Activated CD8-positive, alpha-beta memory T cell treated with anti-CD3 and anti-CD28 coated beads, Interleukin-2, amount 50 U/mL, for 48 hours (primary cell): ENCODE measurements at regions not wholly inside any gene's neighbourhood (a gene's known extent, or its start where the extent isn't known, plus 50 kb on each side); places are given as distances from the start of the nearest gene placed in this dataset.

Experiments used
- DNase-seq: peaks from one replicate; pipeline ENCODE4 v3.0.0-alpha.2; 2020

DNA sequence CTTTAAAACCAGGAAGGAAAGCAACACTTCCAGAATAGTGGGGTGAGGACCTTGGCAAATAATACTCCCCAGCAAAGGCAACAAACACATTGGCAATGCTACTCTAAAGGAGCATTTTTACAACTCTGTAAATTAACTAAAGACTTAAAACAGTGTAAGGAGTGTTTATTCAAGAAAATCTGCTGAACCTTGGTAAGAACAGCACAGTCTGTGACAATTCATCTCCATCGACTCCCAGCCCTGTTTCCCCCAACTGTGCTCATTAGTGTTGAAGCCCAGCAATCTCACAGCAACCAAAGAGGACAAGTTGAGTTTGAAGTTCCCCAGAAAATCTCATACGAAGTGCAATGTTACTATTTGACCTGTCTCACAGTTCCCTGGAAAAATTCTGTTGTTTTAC, 884.9 kb downstream of the C6orf118 start:
- no peak for DNase-seq

- no peak for DNase-seq
These were observed 890.3 kb downstream of the C6orf118 start for GRCh38 chr6:164419099-164419498.

DNA sequence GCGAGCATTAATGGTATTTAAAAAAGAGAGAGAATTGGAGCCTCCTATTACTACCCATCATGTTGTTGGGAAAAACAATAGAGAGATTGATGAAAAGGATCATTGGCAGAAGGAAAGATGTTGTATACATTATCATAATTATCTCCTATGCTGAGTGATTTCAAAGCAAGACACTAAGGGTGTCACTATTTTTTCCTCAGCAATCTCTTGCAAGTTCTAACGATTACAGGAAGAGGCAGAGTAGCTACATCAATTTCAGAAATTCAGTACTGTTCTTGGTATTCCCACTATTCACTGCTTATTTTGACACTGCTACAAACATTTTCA, 891.2 kb downstream of the C6orf118 start:
- DNase-seq = no peak

DNA sequence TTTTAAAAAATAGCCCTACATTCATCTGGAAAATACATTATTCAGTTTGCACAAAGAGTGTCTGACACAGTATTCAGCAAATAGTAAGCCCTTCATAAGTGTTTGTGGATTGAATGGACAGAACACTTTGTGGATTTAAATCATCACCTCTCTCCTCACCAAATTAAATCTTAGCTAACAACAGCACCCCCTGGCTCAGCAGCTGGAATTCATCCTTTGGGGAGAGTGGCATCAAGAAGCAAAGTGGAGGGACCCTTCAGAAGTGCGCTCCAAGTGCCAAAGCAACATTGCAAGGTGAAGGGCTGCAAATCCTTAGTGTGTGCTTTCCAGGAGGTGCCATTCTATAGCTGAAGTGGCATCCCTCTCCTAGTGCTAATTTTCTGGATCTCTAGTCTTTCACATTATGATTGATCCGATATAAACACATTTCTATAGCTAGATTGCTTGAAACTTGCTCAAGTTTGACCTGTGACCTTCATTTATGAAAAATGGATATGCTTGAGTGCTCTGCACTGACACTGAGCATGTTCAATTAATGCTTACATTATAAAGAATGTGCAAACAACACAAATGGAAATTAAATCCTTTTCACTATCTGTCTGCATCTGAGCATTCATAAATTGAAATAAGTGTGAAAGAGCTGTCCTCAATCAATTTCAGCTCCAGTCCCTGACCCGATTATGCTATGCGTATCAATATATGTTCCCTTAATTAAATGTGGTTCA, 891.7 kb downstream of the C6orf118 start:
- no peak for DNase-seq

- no peak for DNase-seq
These were observed 893.4 kb downstream of the C6orf118 start for GRCh38 chr6:164415832-164416563.

DNA sequence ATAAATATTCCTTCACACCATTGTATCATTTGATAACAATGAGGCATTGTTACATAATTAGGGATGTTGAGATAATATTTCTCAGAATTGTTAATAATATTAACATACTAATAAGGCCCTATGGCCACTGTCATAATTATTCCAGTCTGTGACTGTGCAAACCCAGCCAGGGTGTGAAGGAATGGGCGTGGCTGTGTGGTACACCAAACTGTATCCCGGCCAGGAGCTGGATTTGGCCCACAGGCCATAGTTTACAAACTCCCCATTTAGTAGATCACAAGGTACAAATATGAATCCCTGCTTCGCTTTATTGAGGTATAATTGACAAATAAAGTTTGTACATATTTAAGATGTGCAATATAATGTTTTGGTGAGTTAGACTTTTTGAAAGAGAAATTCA, 894.7 kb downstream of the C6orf118 start:
- no peak for DNase-seq

DNA sequence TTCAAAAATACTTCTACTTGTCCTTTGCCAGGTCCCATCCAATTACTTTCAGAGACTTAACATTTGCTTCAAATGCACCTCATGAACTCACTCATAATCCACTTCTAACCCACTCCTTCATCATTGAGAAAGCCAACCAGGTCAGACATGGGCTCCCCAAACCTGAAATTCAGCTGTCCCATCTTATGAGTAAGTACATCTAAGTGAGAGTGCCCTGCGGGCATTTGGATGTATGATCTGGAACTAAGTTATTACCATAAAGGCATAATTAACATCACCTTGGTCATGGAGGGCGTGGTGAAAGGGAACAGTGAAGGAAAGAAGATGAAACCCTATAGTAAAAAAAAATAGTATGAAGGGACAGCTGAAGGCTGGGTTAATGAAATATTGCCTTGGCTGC, 896.8 kb downstream of the C6orf118 start:
- no peak for DNase-seq

DNA sequence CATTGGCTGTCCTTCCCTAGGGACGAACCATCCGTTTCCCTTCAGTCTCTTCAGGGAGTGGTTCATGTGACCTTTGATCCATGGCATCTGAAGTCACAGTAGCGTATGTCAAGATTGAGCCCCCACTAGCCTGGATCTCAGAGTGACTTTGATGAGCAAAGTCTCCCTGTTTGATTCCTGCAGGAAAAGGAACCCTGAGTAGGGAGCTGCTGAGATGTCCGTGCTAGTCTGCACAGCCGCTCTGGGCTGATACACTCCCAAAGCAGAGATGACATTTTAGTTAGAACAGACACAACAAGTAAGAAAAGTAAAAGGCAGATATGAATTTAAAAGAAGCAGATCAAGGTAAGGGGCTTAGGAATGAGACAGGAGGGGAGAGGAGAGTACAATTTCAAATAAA, 899.4 kb downstream of the C6orf118 start:
- no peak for DNase-seq

- no peak for DNase-seq
These were observed 899.9 kb downstream of the C6orf118 start for GRCh38 chr6:164409309-164410009.

DNA sequence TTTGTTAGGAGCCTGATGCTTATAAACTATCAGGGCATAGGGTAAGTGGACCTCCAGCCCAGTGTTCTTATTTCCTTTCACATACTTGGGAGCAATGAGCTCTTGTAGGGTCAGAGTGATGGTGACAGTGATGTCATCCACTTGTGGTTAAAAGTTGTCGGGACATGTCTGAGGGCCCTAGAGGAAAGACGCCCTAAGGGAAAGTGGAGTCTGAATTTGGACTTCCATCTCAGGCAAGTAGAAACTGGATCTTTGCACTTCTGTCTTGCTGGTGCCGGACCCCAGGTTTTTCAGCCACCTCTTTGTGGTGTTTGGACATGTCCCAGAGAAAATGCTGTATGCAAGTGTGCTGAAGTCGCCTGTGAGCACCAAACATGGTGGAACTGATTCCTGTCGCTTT, 900.5 kb downstream of the C6orf118 start:
- no peak for DNase-seq

DNA sequence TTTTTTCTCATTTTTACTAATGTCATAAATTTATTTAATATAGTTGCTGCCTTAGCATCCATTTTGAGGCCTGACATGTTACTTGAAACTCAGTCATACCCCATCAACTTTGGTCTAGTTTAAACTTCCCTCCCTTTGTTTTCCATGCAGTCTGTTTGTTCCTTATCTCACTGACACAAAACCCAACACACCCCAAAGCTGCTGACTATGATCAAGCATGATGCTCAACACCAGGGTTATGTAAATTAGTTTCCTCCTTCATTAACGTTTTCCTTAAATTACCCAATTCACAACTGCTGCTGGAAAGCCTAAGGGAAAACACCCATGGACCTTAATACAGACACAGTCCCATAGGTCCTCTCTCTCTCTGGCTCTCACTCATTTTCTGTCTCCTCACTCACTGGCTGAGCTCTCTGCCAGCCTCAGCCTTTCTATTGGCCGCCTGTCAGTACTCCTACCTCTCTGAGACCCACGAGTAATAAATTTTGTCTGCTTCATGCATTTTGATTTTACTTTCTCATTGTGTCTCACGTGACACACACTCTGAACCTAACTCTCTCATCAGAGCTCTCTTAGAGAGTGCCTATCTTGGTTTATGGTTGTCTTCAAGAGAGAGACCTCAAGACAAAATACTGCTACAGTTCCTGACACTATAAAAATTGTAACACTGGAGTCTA, 904.5 kb downstream of the C6orf118 start:
- no peak for DNase-seq

- no peak for DNase-seq
These were observed 907.5 kb downstream of the C6orf118 start for GRCh38 chr6:164401871-164402270.

- DNase-seq = no peak
These were observed 910.8 kb downstream of the C6orf118 start for GRCh38 chr6:164398647-164399046.

DNA sequence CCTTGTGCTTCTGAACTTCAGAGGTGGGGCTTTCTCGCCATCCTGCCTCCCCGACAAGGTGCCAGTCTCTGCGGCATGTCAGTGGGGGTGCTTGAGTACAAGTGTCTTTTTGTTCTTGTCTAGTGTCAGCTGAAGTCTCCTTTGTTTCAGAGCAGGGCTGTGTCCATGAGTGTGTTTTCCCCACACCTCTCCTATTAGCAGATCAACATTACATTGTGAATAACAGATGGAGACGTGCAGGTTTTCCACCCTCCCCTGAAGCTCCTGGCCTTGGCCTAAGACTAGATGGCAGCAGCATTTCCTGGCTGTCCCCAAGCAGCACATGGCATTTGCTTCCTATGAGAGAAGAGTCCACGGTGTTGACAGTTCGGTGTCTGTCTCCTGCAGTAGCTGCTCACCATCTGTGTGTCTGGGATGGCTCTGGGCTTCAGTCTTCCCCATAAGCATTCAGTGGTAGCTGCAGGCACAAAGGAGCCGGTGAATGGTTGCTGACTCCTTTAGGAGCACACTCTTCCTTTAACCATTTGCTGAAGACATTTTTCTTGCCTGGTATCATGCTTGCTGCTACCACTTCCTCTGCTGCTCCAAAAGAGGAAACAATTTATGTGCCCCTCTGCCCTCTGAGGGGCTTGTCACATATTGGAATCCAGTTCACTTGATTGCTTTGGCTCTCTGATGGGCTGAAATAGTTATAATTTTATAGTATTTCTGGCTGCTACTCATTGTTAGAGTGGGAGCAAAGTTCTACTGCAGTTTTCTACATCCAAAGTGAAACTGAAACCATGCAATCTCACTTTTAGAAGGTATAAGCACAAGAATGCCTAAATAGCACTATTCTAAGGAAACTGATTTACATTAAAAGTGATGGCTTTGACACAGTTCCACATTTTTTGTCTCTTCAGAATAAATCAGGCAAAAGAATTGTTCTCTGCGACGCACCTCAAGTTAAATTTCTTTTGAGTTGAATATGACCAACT, 913.0 kb downstream of the C6orf118 start:
- no peak for DNase-seq

DNA sequence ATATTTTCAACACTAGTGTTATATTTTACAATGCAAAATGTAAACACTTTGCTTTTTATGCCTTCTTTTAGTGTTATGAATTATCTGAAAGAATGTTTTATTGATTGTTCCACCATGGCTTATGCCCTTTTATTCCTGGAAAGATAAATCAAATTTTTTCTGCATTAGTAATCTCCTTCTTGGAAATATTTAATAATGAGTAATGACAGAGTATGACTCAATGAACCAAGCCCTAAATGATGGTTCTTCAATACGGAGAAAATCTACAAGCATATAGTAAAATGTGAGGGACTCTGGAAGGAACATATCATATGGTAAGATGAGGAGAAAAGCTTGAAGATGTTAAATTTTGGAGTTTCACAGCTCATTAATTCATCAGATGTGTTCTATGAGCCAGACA, 929.6 kb downstream of the C6orf118 start:
- DNase-seq = no peak

DNA sequence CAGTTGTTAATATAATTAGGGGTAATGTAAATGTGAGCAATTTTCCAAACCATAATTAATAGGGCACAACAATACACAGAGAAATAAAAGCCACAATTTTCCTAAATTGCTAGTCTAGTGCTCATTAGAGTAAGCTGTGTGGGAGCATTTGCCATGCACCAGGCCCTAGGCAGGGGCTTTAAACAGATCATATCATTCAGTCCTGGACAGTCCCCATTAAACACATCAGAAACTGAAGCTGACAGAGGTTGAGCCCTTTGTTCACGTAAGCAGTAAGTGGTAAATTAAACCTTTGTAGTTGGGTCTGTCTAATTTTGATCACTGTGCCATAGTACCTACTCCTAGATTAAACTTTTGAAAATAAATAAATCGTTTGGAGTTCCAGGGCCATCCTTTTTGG, 931.1 kb downstream of the C6orf118 start:
- no peak for DNase-seq

GRCh38 chr6:164377348-164377918, 932.0 kb downstream of the C6orf118 start:
- DNase-seq = no peak

DNA sequence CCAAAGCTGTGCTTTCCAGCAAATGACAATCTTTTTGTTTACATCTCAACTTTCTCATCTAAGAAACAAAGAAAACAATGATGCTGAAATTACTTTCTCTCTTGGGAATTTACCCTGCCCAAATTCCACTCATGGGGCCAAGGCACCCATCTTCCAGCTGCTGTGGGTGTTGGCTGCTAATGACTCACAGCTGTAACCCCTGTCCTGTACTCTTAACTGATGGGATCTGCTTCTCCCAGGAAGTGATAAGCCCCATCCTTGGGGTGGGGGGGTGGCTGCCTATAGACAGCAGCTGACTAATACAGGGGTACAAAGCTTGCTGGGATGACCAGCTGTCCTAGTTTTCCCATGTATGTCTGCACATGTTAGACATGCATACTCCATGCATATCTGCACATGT, 938.6 kb downstream of the C6orf118 start:
- no peak for DNase-seq

GRCh38 chr6:164359441-164359840, 944.9 kb downstream of the QKI start:
- no peak for DNase-seq

DNA sequence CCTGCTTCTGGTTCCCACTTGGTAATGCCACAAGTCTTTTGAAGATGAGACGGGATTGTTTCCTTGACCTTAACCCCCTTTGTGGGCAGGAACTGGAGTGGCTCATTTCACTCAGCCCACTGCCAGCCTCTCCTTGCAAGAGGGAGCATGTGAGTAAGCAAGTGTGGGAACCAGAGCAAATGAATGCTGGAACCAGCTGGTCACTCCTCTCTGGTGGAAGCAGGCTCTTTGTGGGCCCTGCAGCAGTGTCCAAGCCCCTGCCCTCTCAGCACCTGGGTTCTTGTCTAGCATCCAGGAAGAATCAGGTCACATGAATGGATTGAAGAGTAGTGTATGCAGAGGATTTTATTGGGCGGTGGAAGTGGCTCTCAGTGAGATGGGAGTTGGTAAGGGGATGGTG, 944.5 kb downstream of the QKI start:
- DNase-seq = no peak

- no peak for DNase-seq
These were observed 942.3 kb downstream of the QKI start for GRCh38 chr6:164356814-164357213.

DNA sequence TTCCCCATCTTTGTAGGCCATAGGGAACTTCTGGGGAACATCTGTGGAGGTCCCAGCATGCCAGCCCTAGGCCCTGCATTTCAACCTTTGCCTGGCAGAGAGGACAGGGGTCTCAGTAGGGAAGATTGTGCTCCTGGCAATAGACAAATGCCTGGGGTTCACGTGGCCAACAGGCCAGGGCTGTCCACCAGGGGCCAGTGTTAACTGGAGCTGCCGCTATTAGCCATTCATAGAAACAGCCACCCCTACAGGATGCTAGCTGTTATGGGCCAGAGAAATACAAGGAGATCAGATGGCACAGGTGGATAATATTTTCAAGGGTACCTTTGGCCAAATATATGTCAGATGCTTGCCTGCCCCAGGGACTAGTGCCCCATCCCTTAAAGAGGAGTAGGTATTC, 932.9 kb downstream of the QKI start:
- DNase-seq = no peak
